PC-3 (cell line): ENCODE measurements at regions not wholly inside any gene's neighbourhood (a gene's known extent, or its start where the extent isn't known, plus 50 kb on each side); places are given as distances from the start of the nearest gene placed in this dataset.
A peak's percentile ranks its signal among the peaks of the same experiment; 100 is the strongest.

Experiments
- ATAC-seq: fragments of 200-7000 bp; cut with Tn5 transposase; 2 replicates; pipeline ENCODE4 v1.9.1; 2020; ENCODE audit warnings: mild to moderate bottlenecking, moderate library complexity
- BruUV-seq: library from RNA; stranded (reverse); fragments of 400-500 nt; replicated peaks from 2 replicates; lab custom pipeline; 2021; lab: Mats Ljungman, UMichigan
- CTCF ChIA-PET: fragments of 300-600 bp; sonication (Branson Sonifier 250); formaldehyde crosslinking; loops from one replicate; lab custom pipeline; 2022; ENCODE audit warnings: antibody characterized with exemption; lab: Charles Lee
- POLR2A ChIA-PET: fragments of 300-600 bp; sonication (Branson Sonifier 250); formaldehyde crosslinking; loops from one replicate; lab custom pipeline; 2022; ENCODE audit warnings: antibody characterized with exemption; ENCODE audit not compliant: unreplicated experiment; lab: Charles Lee
- DNase-seq: peaks from one replicate; pipeline ENCODE4 v3.0.0-alpha.2; 2015
- H2AFZ ChIP-seq: fragments of 300-600 bp; sonication (generic); 2 replicates; pipeline ENCODE4 v1.6.0; 2016; ENCODE audit warnings: antibody characterized with exemption, low read length
- H3F3A ChIP-seq: fragments of 300-600 bp; sonication (generic); one replicate; pipeline ENCODE4 v1.6.0; 2017; ENCODE audit warnings: antibody characterized with exemption, low read length, control low read depth, mild to moderate bottlenecking; ENCODE audit not compliant: unreplicated experiment
- H3K27ac ChIP-seq: fragments of 300-600 bp; sonication (generic); 2 replicates; pipeline ENCODE4 v1.5.1; 2016; ENCODE audit warnings: mild to moderate bottlenecking, low read length
- H3K27me3 ChIP-seq: fragments of 300-600 bp; sonication (generic); 2 replicates; pipeline ENCODE4 v1.6.1; 2016; ENCODE audit warnings: low read length, mixed read lengths
- H3K36me3 ChIP-seq: fragments of 300-600 bp; sonication (generic); 2 replicates; pipeline ENCODE4 v1.6.1; 2016; ENCODE audit warnings: low read depth, mixed run types, low read length, mixed read lengths
- H3K4me1 ChIP-seq: fragments of 300-600 bp; sonication (generic); 2 replicates; pipeline ENCODE4 v1.5.1; 2016; ENCODE audit warnings: low read length; ENCODE audit not compliant: insufficient read depth
- H3K4me2 ChIP-seq: fragments of 300-600 bp; sonication (generic); 2 replicates; pipeline ENCODE4 v1.6.0; 2016; ENCODE audit warnings: low read length
- H3K4me3 ChIP-seq: fragments of 300-600 bp; sonication (generic); 2 replicates; pipeline ENCODE4 v1.5.1; 2016; ENCODE audit warnings: mild to moderate bottlenecking, low read length, mixed read lengths
- H3K79me2 ChIP-seq: fragments of 300-600 bp; sonication (generic); 2 replicates; pipeline ENCODE4 v1.6.1; 2017; ENCODE audit warnings: low read length, mixed read lengths
- H3K9ac ChIP-seq: fragments of 300-600 bp; sonication (generic); 2 replicates; pipeline ENCODE4 v1.6.0; 2016; ENCODE audit warnings: mild to moderate bottlenecking, low read length
- H3K9me2 ChIP-seq: fragments of 300-600 bp; sonication (generic); replicated peaks from 2 replicates; pipeline ENCODE4 v1.6.1; 2016; ENCODE audit warnings: mixed run types, low read length, mixed read lengths
- H3K9me3 ChIP-seq: fragments of 300-600 bp; sonication (generic); 2 replicates; pipeline ENCODE4 v1.6.1; 2016; ENCODE audit warnings: low read length, mixed read lengths
- H4K20me1 ChIP-seq: fragments of 300-600 bp; sonication (generic); 2 replicates; pipeline ENCODE4 v1.6.1; 2016; ENCODE audit warnings: low read length, mixed read lengths
- EZH2 ChIP-seq: fragments of 300-600 bp; sonication (generic); IDR thresholded peaks from one replicate; pipeline ENCODE4 v1.6.1; 2017; ENCODE audit warnings: antibody characterized with exemption, mild to moderate bottlenecking, low read length; ENCODE audit not compliant: unreplicated experiment
- EZH2phosphoT487 ChIP-seq: fragments of 300-600 bp; sonication (generic); IDR thresholded peaks from 2 replicates; pipeline ENCODE4 v1.6.1; 2018; ENCODE audit warnings: mild to moderate bottlenecking, antibody characterized with exemption, low read length, borderline replicate concordance
- intact Hi-C: fragments of 100-400 bp; cut with micrococcal nuclease; formaldehyde crosslinking; loops from 2 replicates; pipeline ENCODE4 v1.9.0; 2023
- TF ChIP-seq, protein P1 (sequence below): fragments of 300-600 bp; sonication (generic); conservative IDR thresholded peaks from 2 replicates; pipeline ENCODE4 v1.5.1; 2017; ENCODE audit warnings: antibody characterized with exemption, low read depth, mild to moderate bottlenecking, low read length

DNA sequence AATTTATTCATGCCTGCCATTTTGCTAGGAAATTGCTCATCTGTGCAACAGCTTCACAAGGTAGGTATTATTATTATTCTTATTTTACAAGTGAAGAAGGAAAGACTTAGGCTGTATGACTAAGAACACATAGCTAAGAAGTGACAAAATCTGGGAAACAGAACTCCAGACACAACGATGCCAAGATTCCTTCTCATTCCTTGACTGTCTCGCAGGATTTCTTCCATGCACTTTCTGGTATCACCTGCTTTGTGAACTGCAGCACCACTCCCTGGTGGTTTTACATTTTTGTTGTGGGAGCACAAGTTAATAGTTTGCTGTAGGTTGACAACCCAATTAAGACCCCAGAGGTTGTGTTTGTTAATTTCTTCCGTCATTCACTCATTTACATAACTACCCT, 188.5 kb downstream of the LACC1 start:
- H3K4me3 ChIP-seq: peak overlapping the region; percentile 29; the same call in 1 of the 2 replicates
- H3K4me2 ChIP-seq: peak overlapping the region; percentile 45
- no peaks in the 10 kb centered on the region for H3K79me2 ChIP-seq
- peaks cover 18% of the 10 kb centered on the region for H3K4me1 ChIP-seq
- H3K36me3 ChIP-seq: no peaks in the 10 kb centered on the region
- BruUV-seq: no TSS peak
- POLR2A ChIA-PET: interaction anchor here (0.6 kb wide), 1 partner anchor 200 kb away, joined by 4 read pairs; no protein-coding TSS in a partner anchor
- no peaks in the 10 kb centered on the region for H3K27me3 ChIP-seq
- no peaks in the 10 kb centered on the region for H3F3A ChIP-seq
- H2AFZ ChIP-seq: 0 out of 2 replicates have a peak overlapping the region, but pooled peaks have one; percentile 33
- intact Hi-C loops: loop anchor here (5.0 kb wide), 1 partner anchor 164 kb away; no protein-coding TSS in a partner anchor
- H3K9me3 ChIP-seq: no peaks in the 10 kb centered on the region
- ATAC-seq: peak; percentile 18; the same call in 1 of the 2 replicates
- no peaks in the 10 kb centered on the region for H4K20me1 ChIP-seq
- no peaks in the 10 kb centered on the region for H3K9me2 ChIP-seq
- peak; percentile 57 for DNase-seq
- TF ChIP-seq EZH2phosphoT487 (no peak), EZH2 (no peak)
- TF ChIP-seq, protein P1, sequence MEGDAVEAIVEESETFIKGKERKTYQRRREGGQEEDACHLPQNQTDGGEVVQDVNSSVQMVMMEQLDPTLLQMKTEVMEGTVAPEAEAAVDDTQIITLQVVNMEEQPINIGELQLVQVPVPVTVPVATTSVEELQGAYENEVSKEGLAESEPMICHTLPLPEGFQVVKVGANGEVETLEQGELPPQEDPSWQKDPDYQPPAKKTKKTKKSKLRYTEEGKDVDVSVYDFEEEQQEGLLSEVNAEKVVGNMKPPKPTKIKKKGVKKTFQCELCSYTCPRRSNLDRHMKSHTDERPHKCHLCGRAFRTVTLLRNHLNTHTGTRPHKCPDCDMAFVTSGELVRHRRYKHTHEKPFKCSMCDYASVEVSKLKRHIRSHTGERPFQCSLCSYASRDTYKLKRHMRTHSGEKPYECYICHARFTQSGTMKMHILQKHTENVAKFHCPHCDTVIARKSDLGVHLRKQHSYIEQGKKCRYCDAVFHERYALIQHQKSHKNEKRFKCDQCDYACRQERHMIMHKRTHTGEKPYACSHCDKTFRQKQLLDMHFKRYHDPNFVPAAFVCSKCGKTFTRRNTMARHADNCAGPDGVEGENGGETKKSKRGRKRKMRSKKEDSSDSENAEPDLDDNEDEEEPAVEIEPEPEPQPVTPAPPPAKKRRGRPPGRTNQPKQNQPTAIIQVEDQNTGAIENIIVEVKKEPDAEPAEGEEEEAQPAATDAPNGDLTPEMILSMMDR: no peak
- H3K9ac ChIP-seq: peak overlapping the region; percentile 60
- CTCF ChIA-PET: interaction anchor here (0.6 kb wide), 1 partner anchor 12 kb away, joined by 3 read pairs; no protein-coding TSS in a partner anchor
- peak overlapping the region; percentile 87 for H3K27ac ChIP-seq

DNA sequence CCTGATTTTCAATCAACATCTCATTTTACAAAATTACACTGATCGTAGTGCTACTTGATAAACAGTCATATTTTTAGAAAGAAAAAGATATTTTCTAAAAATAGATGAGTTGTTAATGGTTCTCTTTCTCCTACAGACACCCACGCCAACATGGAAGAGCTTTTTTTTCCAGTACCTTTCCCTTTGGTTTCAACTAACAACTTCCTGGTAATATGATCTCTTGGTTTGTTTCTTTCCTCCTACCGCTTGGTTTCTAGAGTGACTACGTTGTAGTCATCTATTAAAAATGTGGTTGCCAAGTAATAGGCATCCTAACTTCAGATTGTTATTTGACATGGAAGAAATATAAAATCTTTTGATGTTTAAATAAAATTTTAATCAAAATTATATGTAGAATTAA, 189.0 kb downstream of the LACC1 start:
- CTCF ChIA-PET: interaction anchor here (0.6 kb wide), 1 partner anchor 13 kb away, joined by 3 read pairs; no protein-coding TSS in a partner anchor
- Histone ChIP-seq H3K36me3 (no peaks in the 10 kb centered on the region), H3K79me2 (no peaks in the 10 kb centered on the region), H3K27me3 (no peaks in the 10 kb centered on the region), H3K4me3 (peak overlapping the region; percentile 29; the same call in 1 of the 2 replicates), H3K9me3 (no peaks in the 10 kb centered on the region), H4K20me1 (no peaks in the 10 kb centered on the region), H3F3A (no peaks in the 10 kb centered on the region), H2AFZ (0 out of 2 replicates have a peak overlapping the region, but pooled peaks have one; percentile 33), H3K4me1 (peaks cover 18% of the 10 kb centered on the region), H3K27ac (peak overlapping the region; percentile 87), H3K9ac (peak overlapping the region; percentile 60), H3K9me2 (no peaks in the 10 kb centered on the region), H3K4me2 (peak overlapping the region; percentile 45)
- DNase-seq (peak; percentile 82), ATAC-seq (peak; percentile 91)
- no TSS peak for BruUV-seq
- intact Hi-C loops: loop anchor here (5.0 kb wide), 1 partner anchor 164 kb away; no protein-coding TSS in a partner anchor
- POLR2A ChIA-PET: interaction anchor here (0.6 kb wide), 1 partner anchor 199 kb away, joined by 4 read pairs; no protein-coding TSS in a partner anchor
- TF ChIP-seq, protein P1: no peak

DNA sequence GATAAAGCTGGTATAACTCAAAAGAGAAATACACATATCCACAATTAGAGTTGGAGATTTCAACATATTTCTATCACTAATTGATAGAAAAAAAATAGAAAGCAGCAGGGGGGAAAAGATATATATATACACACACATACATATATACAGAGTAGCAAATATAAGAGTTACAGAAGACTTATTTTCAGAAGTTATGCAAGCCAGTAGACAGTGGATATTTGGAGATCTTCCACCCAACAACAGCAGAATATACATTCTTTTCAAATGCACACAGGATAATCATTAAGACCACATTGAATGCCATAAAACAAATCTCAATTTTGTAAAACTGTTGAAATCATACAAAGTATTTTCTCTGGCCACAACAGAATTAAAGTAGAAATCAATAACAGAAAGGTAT, 192.8 kb downstream of the LACC1 start:
- Histone ChIP-seq H3K9ac (no peak overlapping the region), H3K4me2 (no peak overlapping the region), H3K79me2 (no peaks in the 10 kb centered on the region), H3K27me3 (no peaks in the 10 kb centered on the region), H3K4me1 (peaks cover 18% of the 10 kb centered on the region), H4K20me1 (no peaks in the 10 kb centered on the region), H3F3A (no peaks in the 10 kb centered on the region), H3K9me3 (no peaks in the 10 kb centered on the region), H3K36me3 (no peaks in the 10 kb centered on the region), H3K27ac (no peak overlapping the region), H3K4me3 (no peak overlapping the region), H3K9me2 (no peaks in the 10 kb centered on the region), H2AFZ (no peak overlapping the region)
- POLR2A ChIA-PET: no interaction called here
- BruUV-seq: no TSS peak
- intact Hi-C loops: no loop called here
- TF ChIP-seq, protein P1: no peak
- TF ChIP-seq EZH2phosphoT487 (no peak), EZH2 (no peak)
- DNase-seq (no peak), ATAC-seq (no peak)
- CTCF ChIA-PET: no interaction called here
